BLaER1 treated with 17β-estradiol and CSF1 and Interleukin-3, amounts not matched to agents 10 nM and 100 nM (cell line): ENCODE measurements at regions not wholly inside any gene's neighbourhood (a gene's known extent, or its start where the extent isn't known, plus 50 kb on each side); places are given as distances from the start of the nearest gene placed in this dataset.

Source experiments
- H3K27ac ChIP-seq, 11 experiments: shearing (Covaris generic); formaldehyde crosslinking; 2 replicates each; pipeline ENCODE4 v1.8.1; 2022
- H3K27me3 ChIP-seq, 11 experiments: shearing (Covaris generic); formaldehyde crosslinking; 2 replicates each; pipeline ENCODE4 v1.8.1; 2022
- H3K36me3 ChIP-seq, 11 experiments: shearing (Covaris generic); formaldehyde crosslinking; 2 replicates each; pipeline ENCODE4 v1.8.1; 2022
- H3K4me1 ChIP-seq, 10 experiments: shearing (Covaris generic); formaldehyde crosslinking; 2 replicates each; pipeline ENCODE4 v1.8.1; 2022
- H3K4me2 ChIP-seq, 11 experiments: shearing (Covaris generic); formaldehyde crosslinking; 2 replicates each; pipeline ENCODE4 v1.8.1; 2022
- H3K4me3 ChIP-seq, 10 experiments: shearing (Covaris generic); formaldehyde crosslinking; 2 replicates each; pipeline ENCODE4 v1.8.1; 2022
- H3K9ac ChIP-seq, 11 experiments: shearing (Covaris generic); formaldehyde crosslinking; 2 replicates each; pipeline ENCODE4 v1.8.1; 2022
- H3K9me3 ChIP-seq, 11 experiments: shearing (Covaris generic); formaldehyde crosslinking; replicated peaks in 1 of 11; 2 replicates each; pipeline ENCODE4 v1.8.1; 2022
- H4K20me1 ChIP-seq, 11 experiments: shearing (Covaris generic); formaldehyde crosslinking; 2 replicates each; pipeline ENCODE4 v1.8.1; 2022
- Cebpa-rat ChIP-seq, 11 experiments: shearing (Covaris generic); IDR thresholded peaks; 2 replicates each; pipeline ENCODE4 v1.8.1; 2022

DNA sequence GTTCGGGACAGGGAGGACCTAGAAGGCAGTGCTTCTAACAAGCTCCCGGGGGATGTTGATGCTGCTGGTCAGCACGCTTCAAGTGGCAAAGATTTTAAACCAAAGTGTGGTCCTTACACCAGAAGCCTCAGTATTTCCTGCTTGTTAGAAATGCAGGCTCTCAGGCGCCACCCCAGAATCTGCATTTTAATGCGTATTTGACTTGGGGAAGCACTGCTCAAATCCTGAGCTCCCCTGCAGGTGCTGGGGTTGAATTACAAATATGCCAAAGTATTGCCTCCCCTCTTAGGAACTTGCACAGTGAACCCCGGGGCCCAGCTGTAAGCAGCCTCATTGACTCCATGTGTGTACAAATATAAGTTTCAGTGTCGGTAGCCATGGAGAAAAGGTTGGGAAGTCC is 70.8 kb upstream of the RAI2 start:
- Histone ChIP-seq H4K20me1 (no peaks in the 10 kb centered on the region; a peak in 2 of 22 replicates), H3K4me2 (no peak overlapping the region), H3K27ac (no peak overlapping the region), H3K4me3 (no peak overlapping the region), H3K27me3 (peaks cover 38 to 97% (median 90%) of the 10 kb centered on the region in 11 experiments), H3K9ac (no peak overlapping the region), H3K4me1 (no peaks in the 10 kb centered on the region), H3K9me3 (peaks cover 0 to 10% (median 0%) of the 10 kb centered on the region in 11 experiments; a peak in 4 of 22 replicates), H3K36me3 (no peaks in the 10 kb centered on the region)
- TF ChIP-seq Cebpa-rat (IDR thresholded peaks at IDR 0.05): no peak

DNA sequence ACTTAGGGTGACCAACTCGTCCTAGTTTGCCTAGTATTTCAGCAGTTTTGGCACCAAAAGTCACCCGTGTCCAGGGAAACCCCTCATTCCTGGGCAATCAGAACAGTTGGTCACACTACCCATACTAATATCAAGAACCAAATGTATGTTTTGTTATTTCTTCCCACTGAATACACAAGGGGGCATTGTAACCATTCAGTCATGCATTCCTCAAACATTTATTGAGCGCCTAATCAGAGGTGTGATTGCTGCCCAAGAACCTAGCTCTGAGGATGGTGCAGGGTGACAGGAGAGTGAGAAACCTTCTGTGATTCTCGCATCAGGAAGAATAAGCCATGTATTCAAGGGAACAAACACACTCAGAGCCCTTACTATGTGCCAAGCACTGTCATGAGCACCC is 69.8 kb upstream of the RAI2 start:
- peaks cover 3 to 11% (median 6%) of the 10 kb centered on the region in 11 experiments; a peak in 13 of 22 replicates for H3K9me3 ChIP-seq
- H3K36me3 ChIP-seq: no peaks in the 10 kb centered on the region
- H4K20me1 ChIP-seq: no peaks in the 10 kb centered on the region; a peak in 2 of 22 replicates
- no peak overlapping the region for H3K27ac ChIP-seq
- peaks cover 44 to 97% (median 90%) of the 10 kb centered on the region in 11 experiments for H3K27me3 ChIP-seq
- no peak for TF ChIP-seq Cebpa-rat (IDR thresholded peaks at IDR 0.05)
- H3K4me1 ChIP-seq: no peaks in the 10 kb centered on the region
- H3K4me2 ChIP-seq: no peak overlapping the region
- no peak overlapping the region for H3K9ac ChIP-seq
- no peak overlapping the region for H3K4me3 ChIP-seq

DNA sequence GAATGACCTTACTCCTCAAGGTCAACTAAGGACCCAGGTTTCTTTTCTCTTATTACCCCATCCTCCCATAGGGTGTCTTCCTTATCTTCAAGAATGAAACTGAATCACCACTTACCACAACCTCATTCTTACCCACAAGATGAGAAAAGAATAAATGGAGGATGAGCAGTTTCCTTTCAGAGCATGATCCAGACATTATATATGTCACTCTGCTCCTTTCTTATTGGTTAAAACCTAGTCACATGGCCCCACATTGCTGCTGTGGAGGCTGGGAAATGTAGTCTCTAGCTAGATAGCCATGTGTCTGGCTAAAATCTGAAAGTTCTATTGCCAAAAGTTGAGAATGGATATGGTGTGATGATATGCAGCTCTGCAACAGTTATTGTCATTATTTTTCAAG is 62.4 kb upstream of the RAI2 start:
- Histone ChIP-seq H3K9me3 (peaks cover 5 to 31% (median 11%) of the 10 kb centered on the region in 11 experiments; a peak in 13 of 22 replicates), H3K4me1 (no peaks in the 10 kb centered on the region), H3K36me3 (no peaks in the 10 kb centered on the region), H4K20me1 (no peaks in the 10 kb centered on the region), H3K27ac (no peak overlapping the region), H3K27me3 (peaks cover 76 to 94% (median 86%) of the 10 kb centered on the region in 11 experiments), H3K4me2 (no peak overlapping the region), H3K4me3 (no peak overlapping the region), H3K9ac (no peak overlapping the region)
- no peak for TF ChIP-seq Cebpa-rat (IDR thresholded peaks at IDR 0.05)

DNA sequence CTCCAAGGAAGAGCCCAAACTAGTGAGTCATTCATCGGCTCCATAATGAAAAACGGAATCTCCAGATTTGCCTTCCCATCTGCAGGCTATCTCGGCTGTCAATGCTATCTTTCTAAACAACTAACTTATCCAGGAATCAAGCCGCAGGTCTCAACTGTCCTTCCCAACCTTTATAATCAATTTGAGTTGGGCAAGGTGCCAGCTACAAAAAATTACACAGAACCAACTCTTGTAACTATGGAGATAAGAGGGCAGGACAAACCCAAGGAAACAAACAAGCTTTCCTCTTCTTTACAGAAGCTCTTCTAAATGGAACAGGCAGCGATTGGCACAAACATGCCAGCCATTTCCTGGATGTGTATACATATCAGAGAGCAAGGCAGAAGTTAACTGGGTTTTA is 61.2 kb upstream of the RAI2 start:
- peaks cover 85 to 97% (median 92%) of the 10 kb centered on the region in 11 experiments for H3K27me3 ChIP-seq
- no peak for TF ChIP-seq Cebpa-rat (IDR thresholded peaks at IDR 0.05)
- no peaks in the 10 kb centered on the region for H3K4me1 ChIP-seq

DNA sequence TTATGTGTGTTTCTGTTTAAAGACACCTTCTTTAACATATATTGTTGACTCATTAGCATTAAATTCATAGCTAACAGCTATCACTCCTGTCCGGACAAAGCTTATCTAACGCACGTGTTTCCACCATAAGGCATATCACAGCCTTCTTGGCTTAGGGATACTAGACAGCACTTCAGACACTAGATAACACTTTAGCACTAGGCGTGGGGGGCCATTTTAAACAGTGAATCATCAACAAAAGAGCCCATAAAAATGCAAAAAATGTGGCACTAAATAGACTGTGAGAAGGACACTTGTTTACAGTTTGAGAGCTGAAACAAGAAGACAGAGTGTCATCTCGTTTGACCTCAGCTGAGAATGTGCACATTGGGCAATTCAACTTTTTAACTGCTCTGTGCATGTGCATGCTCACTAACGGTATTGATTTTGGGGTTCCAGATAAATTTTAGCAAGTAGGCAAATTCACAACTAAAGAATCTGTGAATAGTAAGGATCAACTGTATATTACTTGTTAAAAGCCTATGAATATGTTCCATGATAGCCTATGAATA is 58.9 kb upstream of the RAI2 start:
- H3K4me2 ChIP-seq: no peak overlapping the region
- peaks cover 0 to 11% (median 0%) of the 10 kb centered on the region in 11 experiments; a peak in 2 of 22 replicates for H3K9me3 ChIP-seq
- peaks cover 86 to 98% (median 92%) of the 10 kb centered on the region in 11 experiments for H3K27me3 ChIP-seq
- TF ChIP-seq Cebpa-rat (IDR thresholded peaks at IDR 0.05): no peak
- no peaks in the 10 kb centered on the region for H3K4me1 ChIP-seq
- no peak overlapping the region for H3K9ac ChIP-seq
- no peaks in the 10 kb centered on the region for H3K36me3 ChIP-seq
- no peak overlapping the region for H3K27ac ChIP-seq
- H4K20me1 ChIP-seq: no peaks in the 10 kb centered on the region
- no peak overlapping the region for H3K4me3 ChIP-seq

More for the DNA sequence above, 61.2 kb upstream of the RAI2 start:
- H3K9me3 ChIP-seq: peaks cover 5 to 31% (median 11%) of the 10 kb centered on the region in 11 experiments; a peak in 13 of 22 replicates
- H3K27ac ChIP-seq: no peak overlapping the region
- H4K20me1 ChIP-seq: no peaks in the 10 kb centered on the region
- H3K4me2 ChIP-seq: no peak overlapping the region
- H3K4me3 ChIP-seq: no peak overlapping the region
- no peak overlapping the region for H3K9ac ChIP-seq
- H3K36me3 ChIP-seq: no peaks in the 10 kb centered on the region

DNA sequence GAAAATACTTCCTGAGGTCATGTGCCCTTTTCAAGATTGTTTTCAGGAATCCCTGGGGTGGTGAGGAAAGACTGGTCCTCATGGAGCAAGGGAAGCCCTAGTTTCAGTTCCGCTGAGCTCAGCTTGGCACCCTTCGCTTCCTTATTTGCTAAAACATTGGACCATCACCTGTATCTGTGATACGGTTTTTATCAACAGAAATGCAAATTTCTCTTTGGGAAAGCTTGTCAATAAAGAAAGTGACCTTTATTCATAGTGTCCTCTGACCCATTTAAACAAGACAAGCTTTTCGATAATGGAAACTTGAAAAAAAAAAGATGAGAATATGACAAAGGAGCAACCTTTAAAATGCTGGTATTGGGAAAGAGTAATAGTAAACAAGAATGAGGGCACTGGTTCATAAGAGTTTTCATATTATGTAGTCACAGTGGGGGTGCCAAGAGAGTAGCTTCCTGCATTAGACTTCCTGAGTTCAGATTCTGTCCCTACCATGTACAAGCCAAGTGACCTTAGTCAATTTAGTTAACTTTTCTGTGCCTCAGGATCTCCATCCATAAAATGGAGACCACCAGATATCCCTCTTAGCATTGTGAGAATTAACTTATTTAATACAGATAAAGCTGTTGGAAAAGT is 57.0 kb upstream of the RAI2 start:
- Histone ChIP-seq H3K4me3 (no peak overlapping the region), H3K4me2 (no peak overlapping the region), H3K9me3 (no peaks in the 10 kb centered on the region), H3K9ac (no peak overlapping the region), H3K27me3 (peaks cover 82 to 98% (median 91%) of the 10 kb centered on the region in 11 experiments), H4K20me1 (no peaks in the 10 kb centered on the region), H3K4me1 (no peaks in the 10 kb centered on the region), H3K36me3 (no peaks in the 10 kb centered on the region), H3K27ac (no peak overlapping the region)
- no peak for TF ChIP-seq Cebpa-rat (IDR thresholded peaks at IDR 0.05)

DNA sequence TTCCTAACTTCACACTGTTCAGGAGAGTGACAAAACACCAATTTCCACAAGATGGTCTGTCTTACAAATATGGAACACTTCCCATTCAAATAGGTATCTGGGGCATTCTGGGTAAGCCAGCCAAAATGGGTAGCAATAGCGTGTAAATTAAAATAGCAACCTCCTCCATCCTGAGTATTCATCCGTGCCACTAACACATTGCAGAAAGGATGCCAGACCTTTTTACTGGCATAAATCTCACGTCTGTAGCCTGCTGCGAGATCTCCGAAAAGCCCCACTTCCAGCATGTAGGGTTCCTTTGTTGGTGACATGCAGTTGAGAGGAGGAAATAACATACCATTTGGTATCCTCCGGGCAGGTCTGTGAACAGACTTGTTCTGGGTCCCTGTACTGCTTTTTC is 52.7 kb upstream of the RAI2 start:
- H3K27me3 ChIP-seq: peaks cover 73 to 98% (median 95%) of the 10 kb centered on the region in 11 experiments
- no peaks in the 10 kb centered on the region for H4K20me1 ChIP-seq
- H3K9ac ChIP-seq: no peak overlapping the region
- no peaks in the 10 kb centered on the region for H3K36me3 ChIP-seq
- H3K9me3 ChIP-seq: peaks cover 0 to 6% (median 0%) of the 10 kb centered on the region in 11 experiments; a peak in 4 of 22 replicates
- H3K27ac ChIP-seq: no peak overlapping the region
- H3K4me2 ChIP-seq: no peak overlapping the region
- TF ChIP-seq Cebpa-rat (IDR thresholded peaks at IDR 0.05): no peak
- H3K4me3 ChIP-seq: no peak overlapping the region
- no peaks in the 10 kb centered on the region for H3K4me1 ChIP-seq
